NCI-H748 treated with DMSO at 0.1 percent for 48 hours (cell line): ENCODE measurements at regions not wholly inside any gene's neighbourhood (a gene's known extent, or its start where the extent isn't known, plus 50 kb on each side); places are given as distances from the start of the nearest gene placed in this dataset.

Experiments used
- DNase-seq: peaks from one replicate; lab custom pipeline; 2025; lab: John Stamatoyannopoulos, UW

DNA sequence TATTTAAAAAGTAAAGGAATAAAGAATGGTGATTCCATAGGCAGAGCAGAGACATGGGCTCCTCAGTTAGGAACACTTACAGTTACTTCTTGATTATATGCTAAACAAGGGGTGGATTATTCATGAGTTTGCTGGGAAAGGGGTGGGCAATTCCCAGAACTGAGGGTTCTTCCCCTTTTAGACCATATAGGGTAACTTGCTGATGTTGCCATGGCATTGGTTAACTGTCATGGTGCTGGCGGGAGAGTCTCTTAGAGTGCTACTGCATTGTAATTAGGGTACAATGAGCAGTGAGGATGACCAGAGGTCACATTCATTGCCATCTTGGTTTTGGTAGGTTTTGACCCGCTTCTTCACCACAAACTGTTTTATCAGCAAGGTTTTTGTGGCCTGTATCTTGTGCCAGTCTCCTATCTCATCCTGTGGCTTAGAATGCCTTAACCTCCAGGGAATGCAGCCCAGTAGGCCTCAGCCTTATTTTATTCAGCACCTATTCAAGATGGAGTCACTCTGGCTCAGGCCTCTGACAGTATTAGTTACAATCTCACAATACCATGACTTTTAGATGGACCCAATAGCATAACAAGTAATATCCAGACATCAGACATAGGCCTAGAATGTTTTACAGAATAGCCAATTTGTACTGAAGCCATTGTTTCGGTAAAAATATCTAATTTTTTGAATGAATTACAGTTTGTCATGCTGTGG is 106.8 kb downstream of the ZBTB18 start:
- DNase-seq = no peak

DNA sequence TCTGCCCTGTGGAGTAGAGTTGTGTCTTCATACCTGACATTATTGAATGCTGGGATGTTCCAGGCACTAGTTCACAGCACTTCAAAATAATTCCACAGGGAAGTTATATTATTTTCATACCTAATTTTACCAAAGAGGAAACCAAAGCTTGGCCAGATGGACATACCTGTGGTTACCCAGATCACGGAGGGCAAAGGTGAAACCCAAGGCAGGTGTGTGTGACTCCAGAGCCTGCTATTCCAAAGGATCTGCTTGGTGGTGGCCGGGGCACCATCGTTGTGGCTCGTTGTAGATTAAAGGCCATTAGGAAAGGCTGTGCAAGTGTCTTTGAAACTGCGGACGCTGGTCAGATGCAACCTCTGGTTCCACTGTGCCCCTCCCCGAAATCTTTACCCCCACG is 108.6 kb downstream of the ZBTB18 start:
- no peak for DNase-seq

DNA sequence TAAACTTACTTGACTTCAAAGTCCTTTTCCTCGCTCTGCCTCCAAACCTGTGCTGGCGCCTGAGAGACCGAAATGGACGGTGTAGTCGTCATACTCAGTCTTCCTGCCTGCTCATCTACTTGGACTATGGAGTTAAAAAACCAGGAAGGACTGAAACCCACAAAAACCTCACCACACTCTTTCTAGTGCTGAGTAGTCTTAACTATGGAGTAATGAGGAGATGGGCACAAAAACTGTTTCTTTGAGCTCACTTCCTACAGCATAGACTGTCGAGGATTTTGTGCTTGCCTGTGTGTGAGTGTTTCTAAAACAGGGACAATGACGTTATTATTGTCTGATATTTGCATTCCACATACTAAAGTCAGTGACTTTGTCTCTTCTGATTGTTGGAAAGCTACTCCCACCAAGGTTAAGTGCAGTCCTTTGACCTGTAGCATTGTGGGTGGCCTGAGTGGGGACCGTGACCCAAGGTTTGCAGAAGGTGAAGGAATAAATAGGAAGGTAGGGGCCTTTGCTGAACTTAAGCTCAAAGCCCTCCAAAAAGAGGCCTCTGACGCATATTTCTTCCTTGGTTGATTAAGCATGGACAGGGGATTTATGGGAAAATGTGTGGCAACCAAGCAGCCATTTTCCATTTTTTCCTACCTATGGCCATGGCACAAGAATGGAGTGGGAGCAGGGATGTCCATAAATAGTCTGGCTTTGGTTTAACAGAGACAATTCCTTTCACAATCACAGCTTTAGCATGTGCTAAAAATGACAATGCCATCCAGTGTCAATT is 109.6 kb downstream of the ZBTB18 start:
- DNase-seq = no peak

DNA sequence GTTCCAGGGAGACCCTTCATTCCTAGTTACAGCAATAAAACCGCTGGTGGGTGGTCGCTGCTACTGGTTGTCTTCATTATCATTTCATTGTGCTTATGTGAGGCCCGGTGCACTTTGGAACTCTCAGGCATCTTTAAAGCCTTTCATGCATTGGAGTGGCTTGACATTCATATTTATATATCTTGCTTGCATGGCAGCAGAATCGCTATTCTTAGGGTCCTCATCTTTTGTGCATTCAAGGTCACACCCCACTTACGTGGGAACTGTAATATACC is 110.1 kb downstream of the ZBTB18 start:
- no peak for DNase-seq

DNA sequence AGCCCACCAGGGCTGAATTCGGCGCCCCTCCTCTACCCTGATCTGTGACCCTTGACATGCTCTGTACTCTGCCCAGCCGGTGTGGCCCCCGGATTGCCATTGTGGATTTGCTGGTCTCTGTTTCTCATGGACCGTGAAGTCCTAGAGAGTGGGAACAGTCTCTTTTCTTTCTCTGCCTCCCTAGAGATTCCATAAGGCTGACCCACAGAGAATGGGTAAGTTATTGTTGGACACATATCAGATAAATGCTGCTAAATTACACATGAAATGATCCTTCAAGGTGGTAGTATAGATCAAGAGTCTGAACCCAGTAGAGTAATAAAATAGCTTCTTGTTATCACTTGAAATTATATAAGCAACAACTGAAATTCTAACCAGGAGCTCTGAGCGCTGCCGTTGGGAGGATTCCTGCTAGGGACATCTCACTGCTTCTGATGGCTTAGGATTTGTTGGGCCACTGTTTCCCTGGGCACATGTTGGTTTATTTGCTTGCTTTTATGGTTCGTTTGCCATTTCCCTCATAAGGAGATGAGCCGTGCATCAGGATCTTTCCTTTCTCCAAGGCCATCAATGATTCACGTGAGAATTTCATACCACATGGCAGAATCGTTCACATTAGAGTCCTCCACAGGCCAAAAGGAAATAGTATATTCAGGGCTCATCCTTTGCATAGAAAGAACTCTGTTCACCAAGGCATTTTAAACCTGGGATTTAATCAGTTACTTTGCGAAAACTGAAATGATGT is 111.9 kb downstream of the ZBTB18 start:
- no peak for DNase-seq

DNA sequence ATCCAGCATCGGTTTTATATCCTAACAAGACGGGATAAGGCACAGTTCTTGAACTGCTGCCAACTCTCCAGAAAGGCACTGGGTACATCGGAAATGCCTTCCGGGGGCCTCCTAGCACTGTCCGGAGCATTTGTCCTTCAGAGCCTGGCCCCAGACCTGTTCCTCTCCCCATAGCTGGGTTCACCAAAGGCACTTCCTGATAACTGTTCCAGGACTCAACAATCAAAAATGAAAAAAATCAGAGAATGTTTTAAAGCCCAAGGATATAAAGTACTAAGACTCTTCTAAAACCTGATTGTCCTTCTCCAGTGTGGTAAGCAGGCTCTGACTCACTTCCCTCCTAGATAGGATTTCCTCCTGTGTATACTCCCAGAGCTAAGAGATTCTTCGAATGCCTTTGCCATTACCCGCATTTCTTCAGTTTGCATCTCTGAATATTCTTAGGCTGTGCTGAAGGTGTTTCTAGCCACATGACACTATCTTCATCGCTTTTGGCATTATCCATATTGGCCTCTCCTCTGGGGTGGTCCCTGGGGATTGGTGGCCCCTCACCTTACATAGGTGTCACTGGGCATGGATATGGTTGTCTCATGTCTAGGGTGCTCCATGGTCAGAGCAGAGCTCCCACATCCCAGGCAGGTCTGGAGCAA is 112.9 kb downstream of the ZBTB18 start:
- DNase-seq = no peak

DNA sequence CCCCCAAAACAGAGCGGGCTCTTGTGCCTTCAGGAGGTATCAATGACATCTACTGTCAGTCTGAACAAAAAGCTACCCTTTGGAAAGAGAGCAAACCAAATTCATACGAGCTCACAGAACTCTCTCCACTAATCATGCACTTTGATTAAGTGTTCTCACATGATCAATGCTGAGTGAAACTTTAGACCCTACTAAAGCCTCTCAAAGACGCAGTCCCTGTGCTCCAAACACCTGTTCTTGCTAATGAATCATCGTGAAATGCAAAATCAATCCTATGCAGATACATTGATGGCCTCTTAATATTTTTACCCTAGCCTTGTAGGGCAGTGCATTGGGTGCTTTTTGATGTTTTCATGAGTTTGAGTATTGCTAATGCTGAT is 113.4 kb downstream of the ZBTB18 start:
- DNase-seq = no peak

DNA sequence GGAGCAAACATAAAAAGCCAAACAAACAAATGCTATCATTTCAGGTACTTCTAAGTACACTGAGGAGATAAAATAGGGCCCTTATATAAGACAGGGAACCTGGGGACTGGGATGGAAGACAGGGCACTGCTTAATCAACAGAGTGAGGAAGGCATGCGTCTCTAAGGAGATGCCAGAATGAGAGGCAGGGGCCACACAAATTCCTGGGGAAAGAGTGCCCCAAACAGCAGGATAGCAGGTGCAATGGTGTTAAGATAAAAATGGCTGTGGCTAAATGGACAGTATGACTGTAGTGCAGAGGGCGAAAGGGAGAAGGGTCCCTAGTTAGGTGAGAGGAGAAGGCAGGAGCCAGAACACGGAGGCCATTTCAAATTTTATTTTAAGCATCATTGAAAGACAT is 113.9 kb downstream of the ZBTB18 start:
- DNase-seq = no peak

DNA sequence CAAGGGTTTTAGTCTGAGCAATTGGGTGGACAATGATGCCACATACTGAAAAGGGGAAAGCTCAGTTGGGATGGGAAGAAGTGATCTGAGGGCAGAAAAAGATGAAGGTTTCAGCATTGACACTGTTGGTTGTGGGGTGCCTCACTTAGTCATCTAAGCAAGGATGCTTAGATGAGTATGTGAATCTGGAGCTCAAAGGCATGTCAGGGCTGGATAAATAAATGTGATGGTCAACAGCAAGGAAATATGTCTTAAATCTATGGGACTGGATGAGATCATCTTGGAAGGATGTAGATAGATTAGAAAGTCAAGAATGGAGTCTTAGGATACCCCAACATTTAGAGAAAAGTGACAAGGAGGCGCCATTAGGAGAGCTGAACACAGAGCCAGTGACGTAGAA is 114.6 kb downstream of the ZBTB18 start:
- DNase-seq = no peak

DNA sequence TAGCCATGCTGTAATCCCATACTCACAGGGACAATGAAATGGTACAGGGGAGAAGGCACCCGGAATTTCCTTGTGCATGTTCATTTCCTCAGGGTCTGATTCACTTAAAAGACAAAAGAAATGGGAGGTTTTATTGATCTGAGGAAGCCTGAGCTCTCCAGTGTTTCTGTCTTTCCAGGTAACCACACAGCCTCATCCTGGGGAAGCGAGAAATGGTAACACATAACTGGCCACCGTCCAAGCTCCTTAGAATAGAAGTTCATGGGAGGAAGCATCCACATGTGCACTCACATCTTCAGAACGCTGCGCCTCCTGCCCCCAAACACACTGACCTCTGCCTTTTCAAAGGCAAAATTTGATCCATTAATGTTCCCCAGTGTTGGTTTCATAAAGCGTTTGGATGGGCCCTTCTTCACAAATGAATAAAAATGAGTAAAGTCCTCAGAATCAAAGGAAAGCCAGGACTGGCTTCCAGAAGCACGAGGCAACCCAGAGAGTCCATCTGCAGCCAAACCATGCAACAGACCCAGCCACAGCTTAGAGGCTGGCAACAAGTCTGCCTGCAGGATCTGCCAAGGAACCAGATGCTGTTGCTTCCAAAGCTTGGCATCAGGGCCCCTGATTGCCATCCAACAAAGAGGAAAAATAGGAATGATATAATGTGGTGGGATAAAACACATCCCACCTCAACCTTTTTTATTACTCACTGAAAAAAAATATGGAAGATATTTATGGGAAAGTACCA is 120.3 kb downstream of the ZBTB18 start:
- no peak for DNase-seq

DNA sequence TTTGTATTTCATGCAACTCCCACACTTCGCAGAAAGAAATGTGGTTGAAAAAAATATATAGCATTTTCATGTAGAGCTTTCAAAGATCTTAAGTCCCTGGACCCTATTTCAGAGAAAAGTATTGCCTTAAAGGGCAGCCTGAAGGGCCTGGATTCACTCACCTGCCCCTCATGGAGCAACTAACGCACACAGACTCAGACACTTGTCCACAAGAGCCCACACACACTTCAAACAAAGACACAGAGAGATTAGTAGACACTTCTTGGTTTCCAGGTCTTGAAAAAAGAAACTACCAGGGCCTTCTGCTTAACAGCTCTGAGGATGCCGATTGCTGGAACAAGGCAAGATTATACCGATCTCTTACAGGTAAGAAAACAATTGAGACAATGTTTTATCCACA is 122.2 kb downstream of the ZBTB18 start:
- no peak for DNase-seq

DNA sequence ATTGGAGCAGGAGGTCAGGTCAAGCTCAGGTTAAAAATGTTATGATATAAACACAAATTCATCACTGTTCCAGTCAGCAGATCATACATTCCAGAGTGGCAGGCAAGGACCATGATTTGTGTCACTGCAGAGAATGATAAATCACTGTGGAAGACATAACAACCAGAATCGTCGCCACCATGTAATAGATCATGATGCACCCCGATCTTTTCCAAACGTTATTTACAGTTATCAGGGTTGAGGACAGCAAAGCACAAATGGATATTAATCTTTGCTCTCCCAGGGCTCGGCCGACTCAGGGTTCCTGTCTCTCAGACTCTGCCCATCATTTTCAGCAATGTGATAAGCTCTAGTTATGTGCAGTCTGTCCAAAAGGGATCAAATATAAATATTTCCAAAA is 122.7 kb downstream of the ZBTB18 start:
- no peak for DNase-seq

DNA sequence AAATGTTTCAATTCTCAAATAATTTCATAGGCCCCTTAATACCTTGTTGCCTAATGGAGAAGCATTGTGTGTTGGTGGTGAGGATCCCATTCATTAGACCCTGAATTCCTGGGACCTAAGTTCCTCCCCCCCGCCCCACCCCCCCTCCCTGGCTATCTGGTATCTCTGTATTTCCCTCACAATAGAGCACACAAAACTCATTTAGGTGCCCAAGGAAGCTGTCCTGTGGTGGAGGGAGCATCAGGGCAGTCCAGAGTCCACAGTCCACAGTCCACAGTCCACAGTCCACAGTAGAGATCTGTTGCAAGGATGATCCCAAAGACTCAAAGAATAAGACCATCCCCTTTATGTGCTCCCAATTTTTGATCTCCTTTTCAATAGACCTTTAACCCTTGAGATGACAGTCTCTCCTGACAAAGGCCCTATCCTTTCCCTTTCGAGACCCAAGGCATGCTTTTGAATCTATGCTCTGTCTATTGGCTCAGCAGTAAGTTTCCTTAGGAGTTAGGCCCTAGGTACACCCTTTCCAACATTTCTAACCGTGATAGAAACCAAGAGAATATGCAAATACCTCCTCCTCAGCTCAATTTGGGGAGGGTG is 123.9 kb downstream of the ZBTB18 start:
- no peak for DNase-seq

DNA sequence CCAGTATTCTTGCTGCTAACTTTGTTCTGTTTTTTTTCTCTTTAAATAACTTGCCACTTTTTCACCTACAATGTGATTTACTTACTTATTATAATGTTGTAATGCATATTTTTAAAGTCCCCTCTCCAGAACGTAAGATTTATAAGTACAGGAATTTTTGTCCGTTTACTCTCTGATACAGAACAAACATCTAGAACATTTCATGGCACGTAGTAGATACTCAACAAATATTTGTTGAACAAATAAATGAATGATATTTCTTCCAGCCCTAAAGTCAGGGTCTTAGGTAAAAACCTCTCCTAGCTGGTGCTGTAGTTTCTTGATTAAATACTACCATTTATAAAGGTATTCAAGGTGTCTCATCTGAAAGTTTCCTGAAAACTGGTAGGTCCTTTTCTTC is 125.1 kb downstream of the ZBTB18 start:
- no peak for DNase-seq

DNA sequence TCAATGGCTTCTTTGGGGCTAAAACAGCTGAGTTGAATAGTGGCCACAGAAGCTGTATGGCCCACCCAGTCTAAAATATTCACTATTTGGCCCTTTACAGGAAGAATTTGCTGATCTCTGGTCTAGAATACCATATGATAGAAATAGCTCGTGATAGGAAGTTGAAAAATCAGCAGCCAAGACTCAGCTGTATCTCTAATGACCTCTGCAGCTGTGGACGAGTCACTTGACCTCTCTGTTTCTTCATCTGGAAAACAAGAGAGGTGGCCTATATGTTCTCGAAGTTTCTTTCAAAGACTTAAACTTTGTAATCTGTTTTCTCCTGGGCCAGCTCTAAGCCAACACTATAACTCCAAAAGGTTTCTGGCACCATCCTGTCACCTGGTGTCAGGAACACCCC is 129.2 kb downstream of the ZBTB18 start:
- no peak for DNase-seq

DNA sequence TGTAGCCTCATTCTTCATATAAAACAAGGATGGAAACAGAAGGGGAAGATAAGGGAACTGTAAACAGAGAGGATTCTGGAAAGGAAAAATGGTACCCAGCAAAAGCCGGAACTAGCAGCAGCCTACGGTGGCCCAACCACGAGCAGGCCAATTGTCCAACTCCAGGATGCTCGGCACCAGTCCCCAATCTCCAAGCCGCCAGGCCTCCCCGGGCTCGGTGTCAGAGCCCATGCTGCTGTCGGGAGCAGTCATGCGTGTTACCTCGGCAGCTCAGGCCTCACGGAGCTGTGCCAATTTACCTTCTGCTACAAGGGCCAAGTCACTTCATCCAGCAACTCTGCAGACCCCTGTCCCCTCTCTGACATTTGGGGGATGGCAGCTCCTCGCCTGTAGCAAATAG is 130.8 kb downstream of the ZBTB18 start:
- no peak for DNase-seq

DNA sequence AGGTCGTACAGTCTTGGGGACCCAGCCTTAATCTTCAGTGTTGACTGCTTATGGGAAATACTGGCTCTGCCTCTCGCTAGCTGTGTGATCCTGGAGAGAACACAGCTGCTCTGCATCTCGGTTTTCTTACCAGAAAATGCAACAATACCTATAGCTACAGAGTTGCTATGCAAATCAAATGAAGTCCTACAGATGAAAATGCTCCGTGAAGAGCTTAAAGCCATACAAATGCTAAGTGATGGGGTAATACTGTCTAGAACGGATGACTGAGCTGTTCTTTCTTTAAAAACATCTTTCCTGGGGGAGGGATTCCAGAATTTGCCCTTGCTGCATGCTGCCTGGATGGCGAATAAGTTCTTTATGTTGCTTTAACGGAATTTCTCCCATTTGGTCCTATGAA is 132.0 kb downstream of the ZBTB18 start:
- no peak for DNase-seq

DNA sequence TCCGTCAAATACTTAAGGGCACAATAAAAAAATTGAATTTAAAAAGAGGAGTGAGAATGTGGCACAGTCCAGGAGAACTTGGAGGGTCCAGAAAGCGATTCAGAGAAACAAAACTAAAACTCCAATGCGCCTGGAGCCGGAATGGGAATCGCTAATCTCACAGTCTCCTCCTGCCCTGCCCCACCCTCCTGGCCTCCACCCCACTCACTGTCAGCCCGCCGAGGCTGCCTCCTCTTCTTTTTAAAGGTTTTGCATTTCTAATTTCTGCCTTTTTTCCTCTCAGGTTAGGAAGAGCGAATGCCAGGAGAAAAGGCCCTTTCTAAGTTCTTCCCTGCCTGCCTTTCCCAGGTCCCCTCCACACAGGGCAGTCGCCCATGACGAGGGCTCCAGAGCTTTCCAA is 135.3 kb downstream of the ZBTB18 start:
- no peak for DNase-seq

DNA sequence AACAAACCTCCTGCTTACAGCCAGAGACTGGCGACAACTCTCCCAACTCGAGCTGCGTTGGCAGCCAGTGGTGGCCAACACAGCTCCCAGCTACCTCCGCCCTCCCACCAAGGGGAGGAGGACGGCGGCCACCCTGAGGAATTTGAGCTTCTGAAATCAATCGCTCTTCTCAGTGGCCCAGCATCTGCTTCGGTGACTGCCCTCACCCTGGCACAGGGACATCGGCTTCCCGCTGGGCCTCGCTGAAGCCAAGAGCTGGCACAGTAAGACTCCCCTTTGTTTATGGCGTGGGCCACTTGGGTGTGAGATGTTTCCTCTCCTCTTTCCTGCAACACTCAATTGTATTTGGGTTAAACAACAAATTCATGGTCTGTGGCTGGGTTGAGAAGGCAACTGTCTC is 136.2 kb downstream of the ZBTB18 start:
- no peak for DNase-seq

DNA sequence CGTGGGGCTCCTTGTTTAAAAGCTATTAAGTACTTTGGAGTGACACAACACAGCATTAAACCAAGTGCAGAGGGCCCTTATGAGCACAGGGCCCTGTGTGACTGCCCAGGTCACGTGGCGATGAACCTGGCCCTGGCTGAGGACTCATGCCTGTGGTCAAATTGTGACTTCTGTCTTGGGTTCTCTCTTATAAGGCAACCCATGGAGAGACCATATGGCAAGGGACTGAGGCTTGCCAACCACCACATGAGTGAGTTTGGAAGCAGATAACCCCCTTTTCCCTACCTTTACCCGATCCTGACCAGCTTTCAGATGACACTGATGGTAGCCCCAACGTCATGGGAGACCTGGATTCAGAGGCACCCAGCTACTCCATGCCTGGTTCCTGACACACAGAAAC is 140.5 kb downstream of the ZBTB18 start:
- DNase-seq = no peak

DNA sequence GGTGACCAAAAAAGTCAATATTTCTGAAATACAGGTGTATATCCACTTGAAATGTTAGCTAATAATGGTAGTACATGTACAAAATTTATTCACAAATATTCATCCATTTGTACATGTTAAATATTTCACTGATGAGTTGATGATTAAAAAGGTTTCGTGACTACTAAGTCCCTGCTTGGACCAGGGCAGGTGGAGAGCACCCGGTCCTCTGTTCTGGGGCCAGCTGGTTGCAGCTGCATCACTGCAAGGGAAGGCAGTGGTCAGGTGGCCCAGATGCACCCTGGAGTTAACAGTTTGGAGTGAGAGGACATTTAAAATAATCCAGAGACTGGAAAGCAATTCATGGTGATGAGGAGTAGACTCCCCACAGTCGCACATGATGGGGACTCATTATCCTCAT is 141.2 kb downstream of the ZBTB18 start:
- no peak for DNase-seq
